H1 (cell line): ENCODE measurements at regions not wholly inside any gene's neighbourhood (a gene's known extent, or its start where the extent isn't known, plus 50 kb on each side); places are given as distances from the start of the nearest gene placed in this dataset.

ENCODE experiments used
- FOSL1 ChIP-seq: IDR thresholded peaks from 2 replicates; pipeline ENCODE4 v1.6.1; 2011; ENCODE audit warnings: mild to moderate bottlenecking, low read depth, low read length, moderate library complexity; ENCODE audit not compliant: insufficient read depth
- KDM1A ChIP-seq: fragments of 200-600, 300-600 bp; sonication (generic); IDR thresholded peaks from 2 replicates; pipeline ENCODE4 v1.7.1; 2016; ENCODE audit warnings: mild to moderate bottlenecking, low read length, borderline replicate concordance

DNA sequence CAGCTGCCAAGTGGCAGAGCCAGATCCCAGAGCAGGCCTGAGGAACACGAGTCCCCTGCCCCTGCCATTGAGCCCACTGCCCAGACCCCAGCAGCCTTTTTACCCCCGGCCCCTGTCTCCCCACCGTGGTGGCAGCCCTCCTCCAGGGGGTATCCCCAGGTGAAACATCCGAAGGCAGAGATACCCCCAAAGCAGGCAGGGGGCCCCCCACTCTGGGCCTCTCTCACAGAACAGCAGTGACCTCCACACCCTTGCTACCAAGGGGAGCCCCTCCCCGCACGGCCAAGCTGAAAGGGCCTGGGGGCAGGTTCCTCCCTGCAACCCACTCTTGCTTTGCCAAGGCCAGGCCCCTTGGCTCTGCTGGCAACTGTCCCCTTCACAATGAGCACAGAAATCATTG, 142.2 kb downstream of the ENGASE start (continued):
- TF ChIP-seq FOSL1 (no peak), KDM1A (no peak)
